Body of pancreas (tissue), 4 donors: ENCODE measurements at regions not wholly inside any gene's neighbourhood (a gene's known extent, or its start where the extent isn't known, plus 50 kb on each side); places are given as distances from the start of the nearest gene placed in this dataset.

Source experiments
- CTCF ChIP-seq, 7 experiments: fragments of 450-650 bp in 4 of 7; fragments of 200-600 bp in 3 of 7; sonication (generic) in 3 of 7; IDR thresholded peaks; one replicate each; pipeline ENCODE4 v1.5.1; 2016 to 2019; ENCODE audit warnings: antibody characterized with exemption in 7 of 7
- POLR2A ChIP-seq, 3 donors: fragments of 450-650 bp; IDR thresholded peaks; one replicate each; pipeline ENCODE4 v1.6.1; 2016; ENCODE audit warnings: antibody characterized with exemption in 3 of 3, mild to moderate bottlenecking in 2 of 3

- TF ChIP-seq CTCF (IDR thresholded peaks at IDR 0.05), result no peak
- no peak for TF ChIP-seq POLR2A (IDR thresholded peaks at IDR 0.05)
Observed at GRCh38 chr20:16942756-16943155, 194.6 kb downstream of the OTOR start.
